ENCODE measurements at regions not wholly inside any gene's neighbourhood (a gene's known extent, or its start where the extent isn't known, plus 50 kb on each side); places are given as distances from the start of the nearest gene placed in this dataset.

GRCh38 chr12:92573104-92573503 is 129.7 kb upstream of the PLEKHG7 start:
- H3K27ac Mint-ChIP-seq: no peak overlapping the region
- DNase-seq (ENCODE audit: extremely low spot score, unreplicated experiment): no peak
- H3K27me3 Mint-ChIP-seq: no peaks in the 10 kb centered on the region
- H3K4me1 Mint-ChIP-seq (ENCODE audit: unreplicated experiment): peaks cover 6% of the 10 kb centered on the region
- H3K36me3 Mint-ChIP-seq: no peaks in the 10 kb centered on the region
- no peak for TF ChIP-seq CTCF (conservative IDR thresholded peaks at IDR 0.05)
- no peaks in the 10 kb centered on the region for H3K9me3 Mint-ChIP-seq
- no peak overlapping the region for H3K4me3 Mint-ChIP-seq

- Mint-ChIP-seq H3K36me3 (no peaks in the 10 kb centered on the region), H3K27ac (no peak overlapping the region)
- TF ChIP-seq CTCF (conservative IDR thresholded peaks at IDR 0.05): no peak
Measured at GRCh38 chr12:92571844-92572543, 130.8 kb upstream of the PLEKHG7 start.

GRCh38 chr12:92571169-92571568 is 131.6 kb upstream of the PLEKHG7 start:
- no peak for TF ChIP-seq CTCF (conservative IDR thresholded peaks at IDR 0.05)
- no peak for DNase-seq (ENCODE audit: extremely low spot score, unreplicated experiment)
- H3K27ac Mint-ChIP-seq: no peak overlapping the region
- H3K4me3 Mint-ChIP-seq: no peak overlapping the region
- no peaks in the 10 kb centered on the region for H3K36me3 Mint-ChIP-seq
- peaks cover 6% of the 10 kb centered on the region for H3K4me1 Mint-ChIP-seq (ENCODE audit: unreplicated experiment)
- no peaks in the 10 kb centered on the region for H3K27me3 Mint-ChIP-seq
- peaks cover 8% of the 10 kb centered on the region for H3K9me3 Mint-ChIP-seq

More at GRCh38 chr12:92571844-92572543, 130.8 kb upstream of the PLEKHG7 start:
- H3K9me3 Mint-ChIP-seq: peaks cover 6% of the 10 kb centered on the region
- H3K4me1 Mint-ChIP-seq (ENCODE audit: unreplicated experiment): peaks cover 6% of the 10 kb centered on the region
- H3K4me3 Mint-ChIP-seq: no peak overlapping the region
- no peak for DNase-seq (ENCODE audit: extremely low spot score, unreplicated experiment)
- no peaks in the 10 kb centered on the region for H3K27me3 Mint-ChIP-seq

- H3K27me3 Mint-ChIP-seq: no peaks in the 10 kb centered on the region
- DNase-seq (ENCODE audit: extremely low spot score, unreplicated experiment): no peak
Measured at GRCh38 chr12:92570056-92570753, 132.6 kb upstream of the PLEKHG7 start.

GRCh38 chr12:92568691-92569090 is 134.1 kb upstream of the PLEKHG7 start:
- Mint-ChIP-seq H3K4me3 (no peak overlapping the region), H3K4me1 (ENCODE audit: unreplicated experiment) (no peaks in the 10 kb centered on the region), H3K27me3 (no peaks in the 10 kb centered on the region), H3K36me3 (no peaks in the 10 kb centered on the region), H3K9me3 (peaks cover 8% of the 10 kb centered on the region), H3K27ac (no peak overlapping the region)
- no peak for DNase-seq (ENCODE audit: extremely low spot score, unreplicated experiment)
- TF ChIP-seq CTCF (conservative IDR thresholded peaks at IDR 0.05): no peak

More at GRCh38 chr12:92570056-92570753, 132.6 kb upstream of the PLEKHG7 start:
- no peaks in the 10 kb centered on the region for H3K36me3 Mint-ChIP-seq
- no peak overlapping the region for H3K27ac Mint-ChIP-seq
- H3K9me3 Mint-ChIP-seq: peaks cover 8% of the 10 kb centered on the region
- H3K4me1 Mint-ChIP-seq (ENCODE audit: unreplicated experiment): peaks cover 3% of the 10 kb centered on the region
- peak; percentile 92 for TF ChIP-seq CTCF (conservative IDR thresholded peaks at IDR 0.05)
- H3K4me3 Mint-ChIP-seq: no peak overlapping the region

Data from type B pancreatic cell (in vitro differentiated cells).